ENCODE measurements at regions not wholly inside any gene's neighbourhood (a gene's known extent, or its start where the extent isn't known, plus 50 kb on each side); places are given as distances from the start of the nearest gene placed in this dataset.
"Not testable (repeated sequence)": the region's sequence is repeated elsewhere in the genome, so short reads cannot be mapped to it uniquely, and the experiment has no call there.

DNA sequence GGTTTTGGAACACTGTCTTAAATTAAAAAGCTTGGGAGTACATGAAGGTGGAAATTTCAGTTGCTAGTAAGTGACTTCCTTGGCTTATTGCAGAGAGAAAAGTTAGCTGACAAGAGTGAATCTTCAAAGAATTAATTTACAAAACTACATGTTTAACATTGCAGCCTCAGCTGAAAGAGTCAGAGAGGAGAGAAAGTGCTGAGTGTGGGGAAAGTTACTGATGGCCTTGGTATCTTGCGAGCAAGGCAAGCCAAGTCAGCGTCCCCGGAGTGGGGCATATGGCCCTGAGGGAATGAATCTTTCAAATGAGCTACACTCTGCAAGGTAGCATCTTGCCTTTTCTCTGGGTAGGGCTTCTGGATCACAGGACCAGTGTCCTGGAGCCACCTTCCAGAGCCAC is 131.3 kb downstream of the LPIN1 start:
- no peaks in the 10 kb centered on the region for H3K36me3 Mint-ChIP-seq (ENCODE audit: low read depth)
- no peak overlapping the region for H3K27ac Mint-ChIP-seq (ENCODE audit: unreplicated experiment)
- no peak for TF ChIP-seq CTCF (IDR thresholded peaks at IDR 0.05)
- peaks cover 13% of the 10 kb centered on the region for H3K27me3 Mint-ChIP-seq (ENCODE audit: low read depth)
- no peaks in the 10 kb centered on the region for H3K9me3 Mint-ChIP-seq (ENCODE audit: low read depth)
- H3K4me3 Mint-ChIP-seq (ENCODE audit: unreplicated experiment), result no peak overlapping the region
- no peak for DNase-seq (ENCODE audit: low spot score)
- no peaks in the 10 kb centered on the region for H3K4me1 Mint-ChIP-seq (ENCODE audit: low read depth)

DNA sequence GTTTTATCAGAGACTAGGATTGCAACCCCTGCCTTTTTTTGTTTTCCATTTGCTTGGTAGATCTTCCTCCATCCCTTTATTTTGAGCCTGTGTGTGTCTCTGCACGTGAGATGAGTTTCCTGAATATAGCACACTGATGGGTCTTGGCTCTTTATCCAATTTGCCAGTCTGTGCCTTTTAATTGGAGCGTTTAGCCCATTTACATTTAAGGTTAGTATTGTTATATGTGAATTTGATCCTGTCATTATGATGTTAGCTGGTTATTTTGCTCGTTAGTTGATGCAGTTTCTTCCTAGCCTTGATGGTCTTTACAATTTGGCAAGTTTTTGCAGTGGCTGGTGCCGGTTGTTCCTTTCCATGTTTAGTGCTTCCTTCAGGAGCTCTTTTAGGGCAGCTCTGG is 138.8 kb downstream of the LPIN1 start:
- H3K36me3 Mint-ChIP-seq (ENCODE audit: low read depth), result peaks cover 14% of the 10 kb centered on the region
- H3K4me3 Mint-ChIP-seq (ENCODE audit: unreplicated experiment); H3K27me3 Mint-ChIP-seq (ENCODE audit: low read depth); DNase-seq (ENCODE audit: low spot score); H3K4me1 Mint-ChIP-seq (ENCODE audit: low read depth); H3K27ac Mint-ChIP-seq (ENCODE audit: unreplicated experiment): not testable (repeated sequence)
- peaks cover 28% of the 10 kb centered on the region for H3K9me3 Mint-ChIP-seq (ENCODE audit: low read depth)

DNA sequence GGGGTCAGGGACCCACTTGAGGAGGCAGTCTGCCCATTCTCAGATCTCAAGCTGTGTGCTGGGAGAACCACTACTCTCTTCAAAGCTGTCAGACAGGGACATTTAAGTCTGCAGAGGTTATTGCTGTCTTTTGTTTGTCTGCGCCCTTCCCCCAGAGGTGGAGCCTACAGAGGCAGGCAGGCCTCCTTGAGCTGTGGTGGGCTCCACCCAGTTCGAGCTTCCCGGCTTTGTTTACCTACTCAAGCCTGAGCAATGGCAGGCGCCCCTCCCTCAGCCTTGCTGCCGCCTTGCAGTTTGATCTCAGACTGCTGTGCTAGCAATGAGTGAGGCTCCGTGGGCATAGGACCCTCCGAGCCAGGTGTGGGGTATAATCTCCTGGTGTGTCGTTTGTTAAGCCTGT is 140.5 kb downstream of the LPIN1 start:
- H3K4me3 Mint-ChIP-seq (ENCODE audit: unreplicated experiment); DNase-seq (ENCODE audit: low spot score); H3K27ac Mint-ChIP-seq (ENCODE audit: unreplicated experiment); H3K4me1 Mint-ChIP-seq (ENCODE audit: low read depth); H3K27me3 Mint-ChIP-seq (ENCODE audit: low read depth): not testable (repeated sequence)
- H3K36me3 Mint-ChIP-seq (ENCODE audit: low read depth), result peaks cover 14% of the 10 kb centered on the region
- peaks cover 39% of the 10 kb centered on the region for H3K9me3 Mint-ChIP-seq (ENCODE audit: low read depth)

- Mint-ChIP-seq H3K4me1 (ENCODE audit: low read depth) (no peaks in the 10 kb centered on the region), H3K27ac (ENCODE audit: unreplicated experiment) (no peak overlapping the region), H3K27me3 (ENCODE audit: low read depth) (peaks cover 3% of the 10 kb centered on the region), H3K9me3 (ENCODE audit: low read depth) (peaks cover 36% of the 10 kb centered on the region), H3K36me3 (ENCODE audit: low read depth) (peaks cover 14% of the 10 kb centered on the region), H3K4me3 (ENCODE audit: unreplicated experiment) (no peak overlapping the region)
- DNase-seq (ENCODE audit: low spot score), result no peak
- TF ChIP-seq CTCF (IDR thresholded peaks at IDR 0.05), result no peak
These were observed 142.8 kb downstream of the LPIN1 start for GRCh38 chr2:11889101-11889850.

- peaks cover 3% of the 10 kb centered on the region for H3K27me3 Mint-ChIP-seq (ENCODE audit: low read depth)
- DNase-seq (ENCODE audit: low spot score), result no peak
- no peaks in the 10 kb centered on the region for H3K4me1 Mint-ChIP-seq (ENCODE audit: low read depth)
- H3K27ac Mint-ChIP-seq (ENCODE audit: unreplicated experiment), result no peak overlapping the region
- peaks cover 36% of the 10 kb centered on the region for H3K9me3 Mint-ChIP-seq (ENCODE audit: low read depth)
- H3K4me3 Mint-ChIP-seq (ENCODE audit: unreplicated experiment), result no peak overlapping the region
- no peak for TF ChIP-seq CTCF (IDR thresholded peaks at IDR 0.05)
- peaks cover 10% of the 10 kb centered on the region for H3K36me3 Mint-ChIP-seq (ENCODE audit: low read depth)
These were observed 143.4 kb downstream of the LPIN1 start for GRCh38 chr2:11889854-11890253.

DNA sequence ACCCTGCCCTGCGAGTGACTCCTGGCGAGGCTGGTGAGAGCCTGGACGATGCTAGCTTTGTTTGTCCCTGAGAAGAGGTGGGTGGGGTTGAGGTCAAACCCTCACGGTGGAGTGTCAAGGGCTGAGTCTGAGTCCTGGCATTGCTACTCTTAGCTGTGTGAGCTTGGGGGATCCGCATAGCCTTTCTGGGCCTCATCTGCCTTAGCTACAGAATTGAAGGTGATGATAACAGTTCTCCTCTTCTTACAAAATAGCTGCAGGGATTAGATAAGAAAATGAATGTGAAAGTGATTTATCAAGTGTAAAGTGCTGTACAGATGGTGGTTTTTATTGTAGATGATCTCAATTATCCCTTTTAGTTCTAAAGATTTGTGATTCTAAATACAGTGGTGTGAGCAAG is 144.6 kb downstream of the LPIN1 start:
- Mint-ChIP-seq H3K27ac (ENCODE audit: unreplicated experiment) (no peak overlapping the region), H3K27me3 (ENCODE audit: low read depth) (peaks cover 2% of the 10 kb centered on the region), H3K9me3 (ENCODE audit: low read depth) (peaks cover 31% of the 10 kb centered on the region), H3K36me3 (ENCODE audit: low read depth) (peaks cover 8% of the 10 kb centered on the region), H3K4me1 (ENCODE audit: low read depth) (no peaks in the 10 kb centered on the region), H3K4me3 (ENCODE audit: unreplicated experiment) (no peak overlapping the region)
- no peak for DNase-seq (ENCODE audit: low spot score)
- no peak for TF ChIP-seq CTCF (IDR thresholded peaks at IDR 0.05)

Measured in chondrocyte (in vitro differentiated cells).